IPS-NIHi7 (cell line): ENCODE measurements at regions not wholly inside any gene's neighbourhood (a gene's known extent, or its start where the extent isn't known, plus 50 kb on each side); places are given as distances from the start of the nearest gene placed in this dataset.

Source experiments
- DNase-seq: peaks from one replicate; pipeline ENCODE4 v3.0.0; 2012; ENCODE audit warnings: mixed read lengths; ENCODE audit errors: extremely low spot score

DNA sequence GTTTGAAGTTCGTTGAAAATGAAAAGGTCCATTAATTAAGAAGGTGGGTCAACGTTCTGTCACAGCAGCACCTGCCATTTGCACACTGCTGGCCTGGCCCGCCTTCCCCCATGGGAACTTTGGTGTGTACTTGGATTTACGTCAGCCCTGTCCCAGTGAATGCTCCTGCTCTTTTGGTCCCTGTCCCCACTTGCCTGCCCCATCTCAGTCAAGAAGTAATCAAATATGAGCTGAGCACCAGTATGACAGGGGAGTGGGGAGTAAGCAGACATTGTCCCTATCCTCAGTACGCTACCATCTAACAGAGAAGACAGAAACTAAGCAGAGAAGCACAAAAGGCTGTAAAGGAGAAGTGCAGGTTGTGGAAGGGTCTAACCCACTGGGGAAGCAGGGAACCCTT, 65.1 kb downstream of the SLC4A3 start:
- no peak for DNase-seq

GRCh38 chr2:219695145-219695709, 67.8 kb downstream of the SLC4A3 start:
- DNase-seq, result no peak

GRCh38 chr2:219697811-219698747, 70.6 kb downstream of the SLC4A3 start:
- DNase-seq, result no peak

- no peak for DNase-seq
These were observed 71.5 kb downstream of the SLC4A3 start for GRCh38 chr2:219698748-219699439.

DNA sequence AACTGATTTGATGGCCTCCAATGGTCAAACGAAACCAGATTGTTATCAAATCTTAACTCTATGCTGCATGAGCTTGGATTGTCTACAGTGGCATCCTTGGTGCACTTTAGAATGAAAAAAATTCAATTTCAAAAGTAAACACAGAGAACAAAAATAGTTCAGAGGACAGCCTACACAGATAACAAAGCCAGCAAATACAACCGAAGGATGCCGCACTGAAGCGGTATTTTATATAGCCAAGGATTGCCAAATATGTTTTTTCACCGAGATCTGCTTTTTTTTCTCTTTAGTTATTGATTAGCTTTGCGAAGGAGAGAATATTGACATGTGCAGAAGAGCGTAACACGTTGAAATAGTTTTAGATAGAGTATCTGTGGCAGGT, 72.0 kb downstream of the SLC4A3 start:
- no peak for DNase-seq

DNA sequence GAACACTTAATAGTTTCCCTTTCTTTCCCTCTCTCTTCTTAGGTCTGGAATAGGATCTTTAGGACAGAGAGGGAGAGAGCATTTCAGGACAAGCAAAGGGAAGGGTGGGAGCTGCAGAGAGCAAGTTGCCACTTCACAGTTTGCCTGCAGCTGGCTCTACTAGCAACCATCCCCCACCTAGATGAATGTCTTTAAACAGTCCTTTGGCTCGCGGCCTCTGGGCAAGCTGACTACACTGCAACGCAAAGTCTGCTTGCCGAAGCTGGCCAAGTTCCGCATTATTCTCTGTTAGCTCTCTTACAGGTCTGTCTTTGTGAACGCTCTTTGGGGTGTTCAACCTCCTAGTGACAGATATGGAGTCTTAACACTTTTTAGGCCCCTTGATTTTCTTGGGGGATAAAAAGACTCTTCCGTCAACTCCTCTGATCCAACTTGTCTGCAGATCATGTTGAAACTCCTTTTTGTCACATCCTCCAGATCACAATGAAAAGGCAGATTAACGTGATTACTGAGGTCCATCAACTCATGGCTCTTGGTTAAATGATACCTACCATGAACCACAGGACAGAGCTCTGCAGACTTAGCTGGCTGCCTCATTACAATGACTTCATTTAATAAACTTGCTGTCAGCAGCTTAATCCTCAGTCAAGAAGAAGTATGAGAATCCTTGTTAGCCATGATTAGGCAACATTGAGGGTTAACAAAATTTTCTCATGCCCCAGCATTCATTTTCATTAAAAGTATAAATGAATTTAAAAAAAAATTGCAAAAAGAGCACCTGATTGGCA, 74.6 kb downstream of the SLC4A3 start:
- peak; percentile 44 for DNase-seq

DNA sequence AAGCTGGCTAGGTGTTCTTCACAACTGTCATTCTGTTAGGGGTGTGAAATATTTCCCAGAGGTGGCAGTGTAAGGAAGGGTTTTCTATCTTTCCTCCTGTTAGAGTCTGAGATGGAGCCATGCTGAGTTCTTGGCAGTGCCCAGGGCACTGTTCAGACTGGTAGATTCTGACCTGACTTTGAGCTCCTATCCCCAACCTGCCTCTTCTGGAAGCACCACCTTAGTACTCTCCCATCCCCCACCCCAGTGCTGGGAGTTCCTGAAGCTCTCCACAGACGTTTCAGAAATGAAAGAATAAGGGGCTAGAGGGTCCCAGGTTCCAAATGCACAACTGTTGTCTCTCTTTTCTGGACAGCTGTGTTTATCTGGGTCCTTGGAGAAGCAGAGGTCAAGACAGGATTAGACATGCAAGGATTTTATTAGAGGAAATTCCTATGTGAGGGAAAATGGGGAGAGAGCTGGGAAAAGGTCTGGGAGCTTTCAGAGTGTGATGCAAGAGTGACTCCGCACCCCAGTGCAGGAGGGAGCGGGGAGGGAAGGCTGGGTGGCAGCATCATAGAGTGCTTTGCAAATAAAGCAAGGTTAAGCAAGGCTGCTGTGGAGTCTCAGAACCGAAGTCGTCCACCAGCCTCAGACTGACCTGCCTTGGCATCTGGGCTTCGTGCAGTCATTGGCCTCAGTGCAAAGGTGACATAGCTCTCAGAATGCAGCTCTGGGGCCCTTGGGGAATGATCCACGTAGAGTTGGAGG, 75.5 kb downstream of the SLC4A3 start:
- no peak for DNase-seq

DNA sequence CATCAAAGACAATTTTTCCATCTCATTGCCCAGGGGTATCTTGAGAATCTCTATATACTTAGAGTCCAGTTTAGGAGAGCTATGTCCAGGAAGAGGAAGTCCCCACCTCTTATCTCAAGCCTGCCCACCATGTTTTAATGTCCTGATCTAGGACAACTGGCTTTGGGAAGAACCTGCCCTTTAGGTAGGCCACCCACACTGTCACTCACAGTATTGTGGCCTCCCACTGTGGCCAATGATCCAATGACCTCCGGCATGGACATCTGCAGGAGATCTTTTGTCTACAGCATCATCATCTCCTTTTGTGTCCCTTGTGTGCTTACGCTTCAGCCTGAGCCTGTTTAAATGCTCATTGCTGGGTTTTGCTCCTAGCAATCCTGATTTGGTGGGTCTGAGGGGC, 77.4 kb downstream of the SLC4A3 start:
- DNase-seq, result no peak

DNA sequence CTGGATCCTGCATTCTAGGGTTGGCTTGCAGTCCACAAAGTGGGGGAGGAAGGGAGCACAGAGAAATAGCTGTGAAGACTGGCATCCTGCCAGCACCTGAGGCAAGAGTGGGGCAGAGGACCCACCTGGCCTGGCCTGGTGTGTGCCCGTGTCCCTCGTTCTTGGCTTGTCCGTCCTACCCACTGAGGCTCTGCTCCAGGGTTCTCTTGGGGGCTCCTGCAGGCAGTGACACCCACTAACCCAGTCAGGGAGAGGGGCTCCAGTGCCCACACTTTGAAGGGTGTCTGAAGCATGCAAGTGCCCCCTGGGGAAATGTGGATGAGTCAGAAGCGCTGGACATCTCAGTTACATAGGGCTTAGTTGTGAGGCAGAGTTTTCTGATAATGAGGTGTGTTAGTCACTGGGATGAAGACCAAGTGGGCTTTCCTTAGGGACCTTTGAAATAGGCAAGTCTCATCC, 79.4 kb downstream of the SLC4A3 start:
- no peak for DNase-seq

- DNase-seq, result no peak
These were observed 80.3 kb downstream of the SLC4A3 start for GRCh38 chr2:219707496-219708285.

GRCh38 chr2:219709331-219709761, 81.9 kb downstream of the SLC4A3 start:
- DNase-seq, result no peak

- DNase-seq, result peak; percentile 61
These were observed 85.7 kb downstream of the SLC4A3 start for GRCh38 chr2:219713110-219713509.

DNA sequence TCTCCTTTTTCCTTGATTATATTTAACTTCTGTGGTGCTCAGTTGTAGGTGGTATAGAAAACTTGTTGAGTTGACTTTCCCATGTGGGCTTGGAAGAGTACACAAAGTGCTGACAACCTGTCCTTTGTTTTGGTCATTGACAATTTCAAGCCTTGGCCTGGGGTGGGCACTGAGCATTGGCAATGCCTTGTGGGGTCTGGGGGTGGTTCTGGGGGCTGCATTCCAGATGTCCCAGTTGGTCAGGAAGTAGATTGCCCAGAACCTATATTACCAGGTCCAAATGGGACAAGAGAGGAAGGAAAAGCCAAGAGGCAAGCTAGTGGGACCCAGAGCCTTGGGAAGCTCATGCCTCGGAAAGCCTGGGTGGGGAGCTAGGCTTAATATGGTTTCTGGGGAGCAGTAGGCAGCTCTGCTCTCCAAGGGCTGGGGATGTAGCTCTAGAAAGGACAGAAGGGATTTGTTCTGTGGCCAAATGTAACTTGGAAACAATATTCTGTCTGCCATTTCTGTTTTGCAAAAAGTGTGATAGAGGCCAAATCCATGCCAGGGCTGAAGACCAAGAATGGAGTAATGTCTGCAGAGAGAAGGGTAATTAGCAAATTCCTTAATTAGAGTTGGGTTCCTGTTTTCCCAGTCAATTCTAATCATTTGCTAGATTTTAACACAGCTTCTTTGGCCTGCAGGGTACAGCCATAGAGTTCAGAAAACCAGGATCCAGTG, 87.4 kb downstream of the SLC4A3 start:
- no peak for DNase-seq

DNA sequence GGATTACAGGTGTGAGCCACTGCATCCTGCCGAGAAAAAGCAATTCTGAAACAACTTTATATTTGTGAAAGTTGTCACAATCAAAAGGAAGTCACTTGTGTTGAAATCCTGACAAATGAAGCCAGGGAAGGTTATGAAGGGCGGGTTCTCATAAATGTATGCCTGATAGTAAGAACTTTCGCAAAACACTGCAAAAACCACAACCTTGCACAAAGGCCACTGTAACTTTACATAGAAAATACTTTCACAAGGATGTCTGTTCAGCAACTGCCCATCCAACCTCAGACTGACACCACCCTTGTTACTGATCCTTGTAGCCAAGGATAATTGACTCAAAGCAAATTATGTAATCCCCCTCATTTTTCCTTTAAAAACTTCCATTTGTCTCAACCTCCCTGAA, 90.6 kb downstream of the SLC4A3 start:
- DNase-seq, result no peak

- DNase-seq, result no peak
These were observed 92.1 kb downstream of the SLC4A3 start for GRCh38 chr2:219719521-219719920.

- DNase-seq, result no peak
These were observed 93.5 kb downstream of the SLC4A3 start for GRCh38 chr2:219720956-219721355.

DNA sequence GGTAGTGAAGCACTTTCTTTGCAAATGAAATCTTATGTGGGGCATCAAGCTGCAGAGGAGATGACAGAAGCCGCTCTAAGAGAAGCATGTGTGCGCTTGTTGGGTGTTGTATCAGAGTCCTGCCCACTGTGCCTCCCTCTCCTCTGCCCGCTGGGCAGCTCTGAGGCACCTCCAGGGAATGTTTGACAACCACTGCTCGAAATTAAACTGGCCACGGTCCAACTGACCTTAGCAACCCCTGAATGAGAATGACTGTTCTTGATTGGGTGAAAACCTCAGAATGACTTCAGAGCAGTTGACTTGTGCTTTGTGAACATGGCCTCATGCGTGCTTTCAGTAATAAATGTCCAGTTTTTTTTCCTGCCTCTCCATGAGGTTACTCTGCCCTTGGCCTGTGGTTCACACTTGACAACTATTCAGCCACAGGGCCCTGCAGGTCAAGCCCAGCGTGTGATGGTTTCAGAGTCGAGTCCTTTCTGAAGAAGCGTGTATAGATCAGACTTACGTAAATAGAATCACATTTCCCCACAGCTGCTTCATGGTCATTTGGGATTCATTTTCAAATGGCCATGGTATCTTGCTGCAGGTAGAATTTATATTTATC, 94.9 kb downstream of the SLC4A3 start:
- no peak for DNase-seq

DNA sequence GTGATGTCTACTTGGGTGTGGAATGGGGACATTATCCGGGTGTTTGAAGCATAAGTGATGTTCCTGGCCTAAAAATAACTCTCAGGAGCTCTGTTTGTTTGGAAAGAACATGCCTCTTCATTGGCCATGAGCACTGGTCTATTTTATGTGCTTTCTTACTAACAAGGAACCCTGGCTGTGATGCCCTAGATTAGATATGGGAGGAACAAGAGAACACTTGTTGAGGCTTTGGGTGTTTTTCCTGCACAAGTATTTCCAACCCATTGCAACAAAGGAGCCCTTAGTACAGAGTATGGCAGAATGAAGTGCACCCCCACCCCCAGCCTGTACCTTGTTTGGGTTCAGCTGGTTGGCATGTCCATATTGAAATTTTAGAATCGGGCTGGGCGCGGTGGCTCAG, 95.9 kb downstream of the SLC4A3 start:
- no peak for DNase-seq

- DNase-seq, result no peak
These were observed 97.2 kb downstream of the SLC4A3 start for GRCh38 chr2:219724628-219725027.
